ENCODE measurements at regions not wholly inside any gene's neighbourhood (a gene's known extent, or its start where the extent isn't known, plus 50 kb on each side); places are given as distances from the start of the nearest gene placed in this dataset.
"Not testable (repeated sequence)": the region's sequence is repeated elsewhere in the genome, so short reads cannot be mapped to it uniquely, and the experiment has no call there.

DNA sequence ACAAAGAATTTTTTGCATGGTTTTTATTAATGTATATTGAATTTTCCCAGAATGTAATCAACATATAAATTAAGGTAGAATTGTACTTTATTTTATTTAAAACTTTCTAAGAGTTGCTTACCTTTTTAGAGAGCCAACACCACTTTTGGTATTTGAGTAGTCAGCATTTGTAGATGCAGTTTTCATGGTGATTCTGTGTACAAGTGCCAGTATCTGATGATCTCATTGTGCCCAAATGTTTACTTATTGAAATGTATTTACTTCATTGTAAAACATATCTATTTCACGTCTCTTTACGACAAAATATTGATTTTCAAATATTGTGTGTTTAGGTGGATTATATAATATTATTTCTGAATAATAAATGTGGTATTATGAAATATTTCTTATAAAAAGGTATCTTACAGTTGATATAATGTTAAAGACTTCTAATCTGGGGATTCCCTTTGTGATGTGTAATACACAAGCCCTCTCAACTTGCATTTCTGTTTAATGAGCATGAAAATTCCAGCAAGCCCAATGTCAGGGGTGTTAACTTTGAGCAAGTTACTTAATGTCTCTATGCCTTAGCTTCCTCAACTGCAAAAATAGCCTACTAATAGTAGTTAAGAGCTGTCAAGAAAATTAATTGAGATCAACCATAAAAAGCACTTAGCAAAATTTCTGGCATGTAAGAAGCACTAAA, 141.8 kb upstream of the ZNF648 start:
- TF ChIP-seq TAF1 (IDR thresholded peaks at IDR 0.05; ENCODE audit: low read depth, low read length), result no peak
- TF ChIP-seq POLR2A (IDR thresholded peaks at IDR 0.05; ENCODE audit: low read depth, low read length), result no peak
- no peak for TF ChIP-seq SPI1 (IDR thresholded peaks at IDR 0.05; ENCODE audit: low read depth, low read length)
- no peak for TF ChIP-seq PAX5 (IDR thresholded peaks at IDR 0.05; ENCODE audit: insufficient read depth, low read length, severe bottlenecking)
- TF ChIP-seq POLR2AphosphoS5 (IDR thresholded peaks at IDR 0.05; ENCODE audit: low read depth, low read length), result no peak
- no peak for TF ChIP-seq POU2F2 (IDR thresholded peaks at IDR 0.05; ENCODE audit: low read depth, low read length)
- DNase-seq (ENCODE audit: insufficient read length, low spot score) (no peak), FAIRE-seq (no peak)

DNA sequence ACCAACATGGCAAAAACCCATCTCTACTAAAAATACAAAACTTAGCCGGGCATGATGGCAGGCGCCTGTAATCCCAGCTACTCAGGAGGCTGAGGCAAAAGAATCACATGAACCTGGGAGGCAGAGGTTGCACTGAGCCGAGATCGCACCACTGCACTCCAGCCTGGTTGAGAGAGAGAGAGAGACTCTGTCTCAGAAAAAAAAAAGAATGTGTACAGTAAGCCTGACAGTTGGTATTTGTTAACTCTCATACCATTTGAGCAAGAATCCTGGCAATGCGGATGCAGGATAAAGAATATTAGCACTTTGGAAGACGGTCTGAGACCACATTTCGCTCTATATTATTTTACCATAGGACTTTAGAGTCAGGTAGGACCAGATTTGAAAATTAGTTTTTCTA, 140.0 kb upstream of the ZNF648 start:
- not testable (repeated sequence) for DNase-seq (ENCODE audit: insufficient read length, low spot score); FAIRE-seq

DNA sequence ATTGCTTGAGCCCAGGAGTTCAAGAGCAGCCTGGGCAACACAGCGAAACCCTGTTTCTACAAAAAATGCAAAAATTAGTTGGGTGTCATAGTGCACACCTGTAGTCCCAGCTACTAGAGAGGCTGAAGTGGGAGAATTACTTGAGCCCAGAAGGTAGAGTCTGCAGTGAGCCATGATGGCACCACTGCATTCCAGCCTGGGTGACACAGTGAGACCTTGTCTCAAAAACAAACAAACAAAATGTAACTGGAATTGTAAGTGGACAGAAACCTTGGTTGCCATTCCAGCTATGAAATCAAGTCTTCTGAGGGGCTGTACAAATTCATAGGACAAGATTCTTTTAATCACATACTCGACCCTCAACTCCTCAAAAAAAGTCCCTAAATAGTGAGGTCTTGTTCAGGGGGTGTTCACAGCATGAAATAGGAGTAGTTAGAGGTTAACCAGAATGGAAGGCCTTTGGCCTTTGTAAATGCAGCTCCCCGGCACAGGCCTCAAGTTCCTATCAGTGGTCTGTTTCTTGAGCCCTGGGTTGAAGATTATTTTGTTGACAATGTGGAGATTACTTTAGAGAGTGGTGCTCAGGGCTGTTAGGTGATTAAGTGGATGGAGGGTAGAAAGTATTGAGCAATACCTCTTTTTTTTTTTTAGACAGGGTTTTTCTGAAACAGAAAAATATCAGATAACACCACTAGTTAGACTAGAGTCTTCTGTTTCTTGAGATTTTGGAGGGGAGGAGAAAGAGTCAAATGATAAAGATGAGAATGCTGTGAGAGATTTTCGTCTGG, 138.7 kb upstream of the ZNF648 start:
- DNase-seq (ENCODE audit: insufficient read length, low spot score) (no peak), FAIRE-seq (no peak)
- TF ChIP-seq POLR2A (IDR thresholded peaks at IDR 0.05; ENCODE audit: low read depth, low read length) (no peak), PAX5 (IDR thresholded peaks at IDR 0.05; ENCODE audit: insufficient read depth, low read length, severe bottlenecking) (no peak), SPI1 (IDR thresholded peaks at IDR 0.05; ENCODE audit: low read depth, low read length) (no peak), POU2F2 (IDR thresholded peaks at IDR 0.05; ENCODE audit: low read depth, low read length) (no peak), POLR2AphosphoS5 (IDR thresholded peaks at IDR 0.05; ENCODE audit: low read depth, low read length) (no peak), TAF1 (IDR thresholded peaks at IDR 0.05; ENCODE audit: low read depth, low read length) (no peak)

DNA sequence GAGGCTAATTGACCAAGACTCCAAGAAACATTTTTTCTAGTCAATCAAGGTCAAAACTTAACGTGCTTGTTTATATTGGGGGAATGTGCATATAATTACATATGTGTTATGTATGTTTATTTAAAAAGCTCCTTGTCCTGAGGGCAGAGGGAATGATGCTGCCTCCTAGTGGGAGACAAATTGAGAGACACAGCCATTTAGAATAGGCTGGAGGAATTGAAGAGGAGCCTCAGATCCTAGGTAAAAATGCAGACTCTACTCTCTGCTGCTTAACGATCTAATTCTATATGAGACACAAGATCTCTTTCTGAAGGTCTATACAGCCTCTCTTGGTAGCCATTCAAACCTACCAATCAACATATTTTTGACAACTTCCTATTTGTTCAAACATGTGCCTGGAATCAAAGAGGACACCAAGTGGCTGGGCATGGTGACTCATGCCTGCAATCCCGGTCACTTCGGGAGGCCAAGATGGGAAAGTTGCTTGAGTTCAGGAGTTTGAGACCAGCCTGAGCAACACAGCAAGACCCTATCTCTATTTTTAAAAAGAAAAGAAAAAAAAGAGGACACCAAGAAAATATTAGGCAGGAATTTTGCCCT, 136.6 kb upstream of the ZNF648 start:
- FAIRE-seq (no peak), DNase-seq (ENCODE audit: insufficient read length, low spot score) (no peak)
- TF ChIP-seq POLR2A (IDR thresholded peaks at IDR 0.05; ENCODE audit: low read depth, low read length) (no peak), SPI1 (IDR thresholded peaks at IDR 0.05; ENCODE audit: low read depth, low read length) (no peak), POLR2AphosphoS5 (IDR thresholded peaks at IDR 0.05; ENCODE audit: low read depth, low read length) (no peak), POU2F2 (IDR thresholded peaks at IDR 0.05; ENCODE audit: low read depth, low read length) (no peak), PAX5 (IDR thresholded peaks at IDR 0.05; ENCODE audit: insufficient read depth, low read length, severe bottlenecking) (no peak), TAF1 (IDR thresholded peaks at IDR 0.05; ENCODE audit: low read depth, low read length) (no peak)

DNA sequence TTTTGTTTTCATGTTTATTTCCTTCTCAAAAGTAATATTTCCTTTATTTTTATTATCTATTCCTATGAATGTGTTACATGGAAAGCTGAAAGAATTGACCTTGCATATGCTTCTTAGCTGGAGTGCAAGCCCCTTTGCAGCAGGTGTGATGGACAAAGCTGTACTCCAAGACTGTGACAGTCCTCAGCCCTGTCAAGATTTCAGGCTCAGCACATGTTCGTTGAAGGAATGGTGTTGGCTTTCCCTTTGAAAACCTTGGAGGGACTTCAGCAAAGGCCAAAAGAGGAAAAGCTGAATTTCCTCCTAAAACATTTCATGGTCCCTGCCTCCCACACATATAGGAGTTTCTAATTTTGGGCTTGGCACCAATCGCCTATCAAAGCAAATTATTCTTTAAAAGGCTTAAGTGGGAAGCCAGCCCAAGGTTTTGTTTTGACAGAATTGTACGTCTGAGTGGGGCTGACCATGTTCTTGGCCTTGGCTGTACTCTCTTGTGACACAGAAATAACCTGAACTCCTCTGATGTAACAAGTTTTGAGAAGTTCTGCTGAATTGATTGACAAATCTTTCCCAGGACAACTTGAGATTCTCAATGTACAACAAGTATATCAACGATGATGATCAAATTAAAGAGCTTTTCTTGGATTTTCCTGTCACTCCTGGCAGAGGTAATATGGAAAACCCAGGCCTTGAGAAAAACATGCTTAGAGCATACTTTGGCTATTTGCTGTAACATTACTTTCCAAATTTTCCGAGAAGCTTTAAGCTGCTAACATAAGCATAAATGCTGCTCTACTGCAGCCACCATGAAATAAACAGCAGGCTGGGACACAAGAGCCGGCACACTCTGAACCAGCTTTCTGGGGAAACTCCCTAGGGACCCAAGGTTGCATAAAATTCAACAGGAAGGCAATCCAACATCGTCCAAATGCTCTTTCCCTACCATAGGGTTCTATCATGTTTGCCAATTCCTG, 135.7 kb upstream of the ZNF648 start:
- FAIRE-seq (no peak), DNase-seq (ENCODE audit: insufficient read length, low spot score) (no peak)
- TF ChIP-seq SPI1 (IDR thresholded peaks at IDR 0.05; ENCODE audit: low read depth, low read length) (no peak), POLR2A (IDR thresholded peaks at IDR 0.05; ENCODE audit: low read depth, low read length) (no peak), PAX5 (IDR thresholded peaks at IDR 0.05; ENCODE audit: insufficient read depth, low read length, severe bottlenecking) (no peak), TAF1 (IDR thresholded peaks at IDR 0.05; ENCODE audit: low read depth, low read length) (no peak), POU2F2 (IDR thresholded peaks at IDR 0.05; ENCODE audit: low read depth, low read length) (no peak), POLR2AphosphoS5 (IDR thresholded peaks at IDR 0.05; ENCODE audit: low read depth, low read length) (no peak)

DNA sequence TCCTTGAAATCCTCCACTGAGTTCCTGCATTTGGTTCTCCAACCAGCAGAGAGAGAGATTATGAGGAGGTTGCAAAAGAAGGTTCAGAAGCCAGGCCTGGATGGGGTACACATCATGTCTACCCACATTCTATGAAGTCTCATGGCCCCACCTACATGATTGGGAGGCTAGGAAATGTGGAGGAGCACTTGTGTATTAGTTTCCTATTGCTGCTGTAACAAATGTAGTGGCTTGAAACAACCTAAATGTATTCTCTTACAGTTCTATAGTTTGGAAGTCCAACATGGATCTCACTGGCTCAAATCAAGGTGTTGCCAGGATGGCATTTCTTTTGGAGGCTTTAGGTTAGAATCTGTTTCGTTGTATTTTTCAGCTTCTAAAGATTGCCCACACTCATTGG, 134.2 kb upstream of the ZNF648 start:
- DNase-seq (ENCODE audit: insufficient read length, low spot score), result no peak
- no peak for TF ChIP-seq POLR2A (IDR thresholded peaks at IDR 0.05; ENCODE audit: low read depth, low read length)
- TF ChIP-seq POLR2AphosphoS5 (IDR thresholded peaks at IDR 0.05; ENCODE audit: low read depth, low read length), result no peak
- no peak for TF ChIP-seq SPI1 (IDR thresholded peaks at IDR 0.05; ENCODE audit: low read depth, low read length)
- no peak for TF ChIP-seq TAF1 (IDR thresholded peaks at IDR 0.05; ENCODE audit: low read depth, low read length)
- TF ChIP-seq PAX5 (IDR thresholded peaks at IDR 0.05; ENCODE audit: insufficient read depth, low read length, severe bottlenecking), result no peak
- TF ChIP-seq POU2F2 (IDR thresholded peaks at IDR 0.05; ENCODE audit: low read depth, low read length), result no peak
- FAIRE-seq, result no peak

DNA sequence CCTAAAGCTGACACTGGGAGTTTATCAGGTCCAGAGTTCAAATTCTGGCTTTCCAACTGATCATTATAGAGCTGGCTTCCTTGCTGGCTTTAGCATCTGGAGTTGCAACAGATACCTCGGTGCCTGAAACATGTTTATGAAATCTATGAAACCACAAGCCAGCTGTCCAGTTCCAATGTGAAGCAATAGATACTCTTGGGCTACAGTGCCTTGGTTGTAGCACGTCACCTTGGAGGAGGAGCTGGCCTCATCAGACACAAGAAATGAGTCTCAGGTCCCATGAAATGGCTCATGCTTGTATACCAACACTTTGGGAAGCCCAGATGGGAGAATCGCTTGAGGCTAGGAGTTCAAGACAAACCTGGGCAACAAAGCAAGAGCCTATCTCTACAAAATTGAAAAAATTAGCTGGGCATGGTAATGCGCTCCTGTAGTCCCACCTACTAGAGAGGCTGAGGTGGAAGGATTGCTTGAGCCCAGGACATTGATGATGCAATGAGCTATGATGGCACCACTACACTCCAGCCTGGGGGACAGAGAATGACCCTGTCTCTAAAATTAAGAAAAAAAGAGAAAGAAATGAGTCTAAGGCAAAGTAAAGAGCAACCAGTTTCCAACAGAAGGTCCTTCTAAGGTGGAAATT, 132.5 kb upstream of the ZNF648 start:
- no peak for DNase-seq (ENCODE audit: insufficient read length, low spot score)
- no peak for FAIRE-seq
- TF ChIP-seq POU2F2 (IDR thresholded peaks at IDR 0.05; ENCODE audit: low read depth, low read length) (no peak), POLR2A (IDR thresholded peaks at IDR 0.05; ENCODE audit: low read depth, low read length) (no peak), PAX5 (IDR thresholded peaks at IDR 0.05; ENCODE audit: insufficient read depth, low read length, severe bottlenecking) (no peak), SPI1 (IDR thresholded peaks at IDR 0.05; ENCODE audit: low read depth, low read length) (no peak), POLR2AphosphoS5 (IDR thresholded peaks at IDR 0.05; ENCODE audit: low read depth, low read length) (no peak), TAF1 (IDR thresholded peaks at IDR 0.05; ENCODE audit: low read depth, low read length) (no peak)

DNA sequence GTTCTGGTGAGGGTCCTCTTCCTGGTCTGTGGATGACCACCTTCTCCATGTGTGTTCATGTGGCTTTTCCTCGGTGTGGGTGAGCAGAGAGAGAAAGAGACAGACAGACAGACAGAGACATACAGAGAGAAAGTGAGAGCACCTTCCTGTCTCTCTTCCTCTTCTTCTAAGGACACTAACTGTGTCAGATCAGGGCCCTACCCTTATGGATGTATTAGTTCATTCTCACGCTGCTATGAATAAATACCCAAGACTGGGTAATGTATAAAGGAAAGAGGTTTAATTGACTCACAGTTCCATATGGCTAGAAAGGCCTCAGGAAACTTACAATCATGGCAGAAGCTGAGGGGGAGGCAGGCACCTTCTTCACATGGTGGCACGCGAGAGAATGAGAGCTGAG, 131.5 kb upstream of the ZNF648 start:
- TF ChIP-seq SPI1 (IDR thresholded peaks at IDR 0.05; ENCODE audit: low read depth, low read length), result no peak
- TF ChIP-seq POLR2AphosphoS5 (IDR thresholded peaks at IDR 0.05; ENCODE audit: low read depth, low read length), result no peak
- no peak for TF ChIP-seq POU2F2 (IDR thresholded peaks at IDR 0.05; ENCODE audit: low read depth, low read length)
- TF ChIP-seq TAF1 (IDR thresholded peaks at IDR 0.05; ENCODE audit: low read depth, low read length), result no peak
- TF ChIP-seq POLR2A (IDR thresholded peaks at IDR 0.05; ENCODE audit: low read depth, low read length), result no peak
- TF ChIP-seq PAX5 (IDR thresholded peaks at IDR 0.05; ENCODE audit: insufficient read depth, low read length, severe bottlenecking), result no peak
- FAIRE-seq, result no peak
- DNase-seq (ENCODE audit: insufficient read length, low spot score), result no peak
